HEK293 (cell line): ENCODE measurements at regions not wholly inside any gene's neighbourhood (a gene's known extent, or its start where the extent isn't known, plus 50 kb on each side); places are given as distances from the start of the nearest gene placed in this dataset.
A peak's percentile ranks its signal among the peaks of the same experiment; 100 is the strongest.

Source experiments
- CTCF ChIA-PET: fragments of 350-600 bp; formaldehyde crosslinking; extraction: SDS; loops from one replicate; lab custom pipeline; 2021; ENCODE audit warnings: antibody characterized with exemption; lab: Yijun Ruan, JAX
- POLR2A ChIA-PET: fragments of 300-600 bp; formaldehyde crosslinking; extraction: SDS; loops from one replicate; lab custom pipeline; 2020; ENCODE audit warnings: antibody characterized with exemption, inconsistent platforms; lab: Yijun Ruan, JAX
- H3K27ac ChIP-seq: fragments of 200-500 bp; sonication (Bioruptor generic); 2 replicates; pipeline ENCODE4 v1.5.1; 2014; ENCODE audit warnings: low read depth, low read length, control low read depth, inconsistent platforms; ENCODE audit errors: extremely low read depth
- H3K36me3 ChIP-seq, 2 experiments: fragments of 200-500 bp in 1 of 2; sonication (Bioruptor generic) in 1 of 2; 1 replicate in 1 of 2; 2 replicates in 1 of 2; pipeline ENCODE4 v1.5.1; 2014 to 2017; ENCODE audit warnings: inconsistent platforms in 2 of 2, low read length in 2 of 2; ENCODE audit not compliant: control insufficient read depth in 2 of 2, insufficient read depth in 1 of 2
- H3K4me1 ChIP-seq: fragments of 200-500 bp; sonication (Bioruptor generic); 2 replicates; pipeline ENCODE4 v1.5.1; 2014; ENCODE audit warnings: mild to moderate bottlenecking, low read length, inconsistent platforms; ENCODE audit not compliant: control insufficient read depth, insufficient read depth
- H3K4me3 ChIP-seq: 2 replicates; pipeline ENCODE4 v1.5.1; 2011; ENCODE audit warnings: low read depth, mild to moderate bottlenecking, control low read depth, low read length, moderate library complexity
- H3K9me3 ChIP-seq: fragments of 200-500 bp; sonication (Bioruptor generic); 2 replicates; pipeline ENCODE4 v1.5.1; 2014; ENCODE audit warnings: low read depth, low read length, inconsistent platforms; ENCODE audit not compliant: control insufficient read depth, insufficient read depth
- SCRT2 ChIP-seq: fragments of 450-650 bp; formaldehyde crosslinking; IDR thresholded peaks from 2 replicates; pipeline ENCODE4 v1.5.1; 2016; ENCODE audit warnings: missing biosample characterization, missing genetic modification characterization
- ZEB2 ChIP-seq: fragments of 450-650 bp; formaldehyde crosslinking; IDR thresholded peaks from 2 replicates; pipeline ENCODE4 v1.5.1; 2016; ENCODE audit warnings: missing biosample characterization, missing genetic modification characterization
- ZNF146 ChIP-seq: fragments of 450-650 bp; formaldehyde crosslinking; IDR thresholded peaks from 2 replicates; pipeline ENCODE4 v1.5.1; 2016; ENCODE audit warnings: missing biosample characterization, missing genetic modification characterization
- ZNF394 ChIP-seq: fragments of 450-650 bp; formaldehyde crosslinking; IDR thresholded peaks from 2 replicates; pipeline ENCODE4 v1.5.1; 2016; ENCODE audit warnings: missing biosample characterization, missing genetic modification characterization, mild to moderate bottlenecking, moderate library complexity, borderline replicate concordance
- ZNF629 ChIP-seq: fragments of 450-650 bp; formaldehyde crosslinking; IDR thresholded peaks from 2 replicates; pipeline ENCODE4 v1.5.1; 2017; ENCODE audit warnings: missing biosample characterization, missing genetic modification characterization
- TF ChIP-seq, protein P1 (sequence below): fragments of 450-650 bp; formaldehyde crosslinking; IDR thresholded peaks from 2 replicates; pipeline ENCODE4 v1.5.1; 2016; ENCODE audit warnings: missing biosample characterization, missing genetic modification characterization, borderline replicate concordance
- TF ChIP-seq, protein P2 (sequence below): IDR thresholded peaks from 2 replicates; pipeline ENCODE4 v1.6.1; 2011; ENCODE audit warnings: mild to moderate bottlenecking, low read depth, low read length, borderline replicate concordance
- TF ChIP-seq, protein P3 (sequence below): fragments of 450-650 bp; formaldehyde crosslinking; IDR thresholded peaks from 2 replicates; pipeline ENCODE4 v1.5.1; 2016; ENCODE audit warnings: missing biosample characterization, missing genetic modification characterization
- TF ChIP-seq, protein P4 (sequence below): fragments of 450-650 bp; formaldehyde crosslinking; IDR thresholded peaks from 2 replicates; pipeline ENCODE4 v1.5.1; 2016; ENCODE audit warnings: missing biosample characterization, missing genetic modification characterization

DNA sequence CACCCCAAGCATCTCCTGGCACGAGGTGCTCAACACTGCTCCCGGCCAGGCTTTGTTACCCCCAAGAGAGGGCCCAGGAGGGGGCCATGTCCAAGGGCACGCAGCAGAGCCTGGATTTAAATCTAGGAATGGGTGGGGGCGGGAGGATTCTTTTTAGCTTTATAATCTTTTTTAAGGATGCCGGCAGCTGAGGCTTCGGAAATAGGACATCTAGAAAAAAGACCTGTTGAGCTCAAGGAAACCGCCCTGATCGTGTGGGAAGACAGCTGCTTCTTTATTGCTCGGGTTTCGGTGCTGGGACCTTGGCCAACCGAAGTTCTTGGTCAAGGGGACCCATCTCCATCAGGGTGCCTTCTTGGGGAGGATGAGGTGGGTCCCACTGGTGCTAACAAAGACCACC, 317.9 kb downstream of the CTTN start:
- H3K9me3 ChIP-seq = no peaks in the 10 kb centered on the region
- H3K36me3 ChIP-seq = no peaks in the 10 kb centered on the region
- H3K4me1 ChIP-seq = no peaks in the 10 kb centered on the region
- TF ChIP-seq ZEB2 (tag by site-specific recombination) = no peak
- peak; percentile 31; the same call in 1 of the 2 replicates for TF ChIP-seq SCRT2 (tag by site-specific recombination)
- POLR2A ChIA-PET = no interaction called here
- H3K4me3 ChIP-seq = no peak overlapping the region
- CTCF ChIA-PET = no interaction called here
- no peak overlapping the region for H3K27ac ChIP-seq

DNA sequence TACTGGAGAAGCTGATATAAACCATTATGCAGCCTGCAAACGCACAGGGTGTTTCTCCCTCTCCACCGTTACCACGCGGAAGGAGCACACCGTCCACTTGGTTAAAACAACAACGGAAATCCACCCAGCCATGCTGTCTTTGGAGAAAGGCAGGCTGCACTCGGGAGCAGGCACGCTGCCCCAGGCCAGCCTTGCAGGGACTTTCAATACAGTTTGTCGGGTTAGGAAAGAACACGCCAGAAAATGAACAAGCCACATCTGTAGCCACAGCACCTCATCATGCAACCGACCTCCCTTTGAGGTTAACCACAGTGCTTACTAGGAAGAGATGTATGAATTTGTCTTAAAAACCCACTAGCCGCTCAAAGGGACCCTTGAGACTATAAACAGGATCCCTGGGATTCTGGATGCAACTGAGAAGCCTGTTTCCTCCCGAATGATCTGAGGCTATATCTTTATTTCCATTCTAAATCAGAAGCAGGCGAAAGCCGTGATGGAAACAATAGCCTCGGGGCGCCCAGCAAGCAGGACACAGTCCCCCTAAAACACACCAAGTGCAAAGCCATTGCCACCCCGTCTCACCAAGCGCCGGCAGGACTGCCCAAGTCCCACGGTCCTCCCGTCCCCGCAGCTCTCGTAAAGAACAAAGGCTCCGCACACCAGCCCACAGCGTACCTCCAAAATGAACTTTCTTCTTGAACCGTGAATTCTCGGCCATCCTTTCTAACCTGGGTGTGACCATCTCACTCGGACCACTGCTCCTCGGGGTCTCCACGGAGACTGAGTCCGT, 318.9 kb downstream of the CTTN start:
- Histone ChIP-seq H3K4me1 (no peaks in the 10 kb centered on the region), H3K27ac (no peak overlapping the region), H3K36me3 (no peaks in the 10 kb centered on the region), H3K4me3 (no peak overlapping the region), H3K9me3 (no peaks in the 10 kb centered on the region)
- POLR2A ChIA-PET = no interaction called here
- TF ChIP-seq, protein P1, sequence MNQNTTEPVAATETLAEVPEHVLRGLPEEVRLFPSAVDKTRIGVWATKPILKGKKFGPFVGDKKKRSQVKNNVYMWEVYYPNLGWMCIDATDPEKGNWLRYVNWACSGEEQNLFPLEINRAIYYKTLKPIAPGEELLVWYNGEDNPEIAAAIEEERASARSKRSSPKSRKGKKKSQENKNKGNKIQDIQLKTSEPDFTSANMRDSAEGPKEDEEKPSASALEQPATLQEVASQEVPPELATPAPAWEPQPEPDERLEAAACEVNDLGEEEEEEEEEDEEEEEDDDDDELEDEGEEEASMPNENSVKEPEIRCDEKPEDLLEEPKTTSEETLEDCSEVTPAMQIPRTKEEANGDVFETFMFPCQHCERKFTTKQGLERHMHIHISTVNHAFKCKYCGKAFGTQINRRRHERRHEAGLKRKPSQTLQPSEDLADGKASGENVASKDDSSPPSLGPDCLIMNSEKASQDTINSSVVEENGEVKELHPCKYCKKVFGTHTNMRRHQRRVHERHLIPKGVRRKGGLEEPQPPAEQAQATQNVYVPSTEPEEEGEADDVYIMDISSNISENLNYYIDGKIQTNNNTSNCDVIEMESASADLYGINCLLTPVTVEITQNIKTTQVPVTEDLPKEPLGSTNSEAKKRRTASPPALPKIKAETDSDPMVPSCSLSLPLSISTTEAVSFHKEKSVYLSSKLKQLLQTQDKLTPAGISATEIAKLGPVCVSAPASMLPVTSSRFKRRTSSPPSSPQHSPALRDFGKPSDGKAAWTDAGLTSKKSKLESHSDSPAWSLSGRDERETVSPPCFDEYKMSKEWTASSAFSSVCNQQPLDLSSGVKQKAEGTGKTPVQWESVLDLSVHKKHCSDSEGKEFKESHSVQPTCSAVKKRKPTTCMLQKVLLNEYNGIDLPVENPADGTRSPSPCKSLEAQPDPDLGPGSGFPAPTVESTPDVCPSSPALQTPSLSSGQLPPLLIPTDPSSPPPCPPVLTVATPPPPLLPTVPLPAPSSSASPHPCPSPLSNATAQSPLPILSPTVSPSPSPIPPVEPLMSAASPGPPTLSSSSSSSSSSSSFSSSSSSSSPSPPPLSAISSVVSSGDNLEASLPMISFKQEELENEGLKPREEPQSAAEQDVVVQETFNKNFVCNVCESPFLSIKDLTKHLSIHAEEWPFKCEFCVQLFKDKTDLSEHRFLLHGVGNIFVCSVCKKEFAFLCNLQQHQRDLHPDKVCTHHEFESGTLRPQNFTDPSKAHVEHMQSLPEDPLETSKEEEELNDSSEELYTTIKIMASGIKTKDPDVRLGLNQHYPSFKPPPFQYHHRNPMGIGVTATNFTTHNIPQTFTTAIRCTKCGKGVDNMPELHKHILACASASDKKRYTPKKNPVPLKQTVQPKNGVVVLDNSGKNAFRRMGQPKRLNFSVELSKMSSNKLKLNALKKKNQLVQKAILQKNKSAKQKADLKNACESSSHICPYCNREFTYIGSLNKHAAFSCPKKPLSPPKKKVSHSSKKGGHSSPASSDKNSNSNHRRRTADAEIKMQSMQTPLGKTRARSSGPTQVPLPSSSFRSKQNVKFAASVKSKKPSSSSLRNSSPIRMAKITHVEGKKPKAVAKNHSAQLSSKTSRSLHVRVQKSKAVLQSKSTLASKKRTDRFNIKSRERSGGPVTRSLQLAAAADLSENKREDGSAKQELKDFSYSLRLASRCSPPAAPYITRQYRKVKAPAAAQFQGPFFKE (tag by site-specific recombination) = no peak
- CTCF ChIA-PET = interaction anchor here (0.6 kb wide), 1 partner anchor 207 kb away, joined by 3 read pairs; no protein-coding TSS in a partner anchor

DNA sequence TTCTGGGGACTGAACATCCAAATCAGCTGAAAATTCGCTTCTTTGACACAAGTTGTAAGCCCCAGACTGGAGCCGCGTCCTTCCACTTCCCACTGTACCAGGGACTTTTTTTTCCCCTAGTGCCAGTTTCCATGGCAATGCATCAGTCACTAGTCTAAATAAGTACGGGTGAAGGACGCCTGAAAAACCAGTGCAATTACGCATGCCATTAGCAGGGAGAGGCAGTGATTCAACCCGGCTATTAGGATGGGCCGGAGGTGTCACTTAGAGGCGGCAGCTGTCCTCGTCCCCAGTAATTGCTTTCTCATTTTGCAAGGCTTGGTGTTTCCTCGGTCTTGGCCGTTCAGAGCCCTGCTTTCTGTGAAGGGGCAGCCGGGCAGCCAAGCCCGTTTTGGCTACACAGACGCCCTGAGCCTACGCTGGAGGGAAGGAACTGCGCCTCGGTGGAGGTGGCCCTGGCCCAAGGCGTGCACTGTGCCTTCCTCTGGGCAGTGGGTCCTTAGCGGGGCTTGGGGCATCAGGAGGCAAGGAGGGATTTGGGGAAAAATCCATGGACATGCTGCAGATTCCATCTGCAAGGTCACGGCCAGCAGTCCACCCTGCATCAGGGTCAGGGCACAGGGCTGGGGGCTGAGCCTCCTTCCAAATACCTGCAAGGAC, 319.7 kb downstream of the CTTN start:
- POLR2A ChIA-PET = no interaction called here
- no peak overlapping the region for H3K27ac ChIP-seq
- CTCF ChIA-PET = interaction anchor here (0.5 to 0.6 kb wide), 2 partner anchors 35 to 261 kb away, joined by 4 to 5 read pairs; no protein-coding TSS in a partner anchor

More for the DNA sequence above, 319.7 kb downstream of the CTTN start:
- H3K36me3 ChIP-seq = no peaks in the 10 kb centered on the region
- no peak overlapping the region for H3K4me3 ChIP-seq
- H3K9me3 ChIP-seq = no peaks in the 10 kb centered on the region
- TF ChIP-seq, protein P2, sequence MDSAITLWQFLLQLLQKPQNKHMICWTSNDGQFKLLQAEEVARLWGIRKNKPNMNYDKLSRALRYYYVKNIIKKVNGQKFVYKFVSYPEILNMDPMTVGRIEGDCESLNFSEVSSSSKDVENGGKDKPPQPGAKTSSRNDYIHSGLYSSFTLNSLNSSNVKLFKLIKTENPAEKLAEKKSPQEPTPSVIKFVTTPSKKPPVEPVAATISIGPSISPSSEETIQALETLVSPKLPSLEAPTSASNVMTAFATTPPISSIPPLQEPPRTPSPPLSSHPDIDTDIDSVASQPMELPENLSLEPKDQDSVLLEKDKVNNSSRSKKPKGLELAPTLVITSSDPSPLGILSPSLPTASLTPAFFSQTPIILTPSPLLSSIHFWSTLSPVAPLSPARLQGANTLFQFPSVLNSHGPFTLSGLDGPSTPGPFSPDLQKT = no peak
- TF ChIP-seq ZNF394 (tag by site-specific recombination) = no peak
- no peak for TF ChIP-seq ZNF629 (tag by site-specific recombination)
- TF ChIP-seq, protein P3, sequence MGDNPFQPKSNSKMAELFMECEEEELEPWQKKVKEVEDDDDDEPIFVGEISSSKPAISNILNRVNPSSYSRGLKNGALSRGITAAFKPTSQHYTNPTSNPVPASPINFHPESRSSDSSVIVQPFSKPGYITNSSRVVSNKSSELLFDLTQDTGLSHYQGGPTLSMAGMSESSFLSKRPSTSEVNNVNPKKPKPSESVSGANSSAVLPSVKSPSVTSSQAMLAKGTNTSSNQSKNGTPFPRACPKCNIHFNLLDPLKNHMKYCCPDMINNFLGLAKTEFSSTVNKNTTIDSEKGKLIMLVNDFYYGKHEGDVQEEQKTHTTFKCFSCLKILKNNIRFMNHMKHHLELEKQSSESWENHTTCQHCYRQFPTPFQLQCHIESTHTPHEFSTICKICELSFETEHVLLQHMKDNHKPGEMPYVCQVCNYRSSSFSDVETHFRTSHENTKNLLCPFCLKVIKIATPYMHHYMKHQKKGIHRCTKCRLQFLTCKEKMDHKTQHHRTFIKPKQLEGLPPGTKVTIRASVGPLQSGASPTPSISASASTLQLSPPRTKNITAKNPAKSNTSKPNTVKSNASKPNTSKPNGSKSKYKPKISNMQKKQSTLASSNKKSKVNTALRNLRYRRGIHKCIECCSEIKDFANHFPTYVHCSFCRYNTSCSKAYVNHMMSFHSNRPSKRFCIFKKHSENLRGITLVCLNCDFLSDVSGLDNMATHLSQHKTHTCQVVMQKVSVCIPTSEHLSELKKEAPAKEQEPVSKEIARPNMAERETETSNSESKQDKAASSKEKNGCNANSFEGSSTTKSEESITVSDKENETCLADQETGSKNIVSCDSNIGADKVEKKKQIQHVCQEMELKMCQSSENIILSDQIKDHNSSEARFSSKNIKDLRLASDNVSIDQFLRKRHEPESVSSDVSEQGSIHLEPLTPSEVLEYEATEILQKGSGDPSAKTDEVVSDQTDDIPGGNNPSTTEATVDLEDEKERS = no peak
- TF ChIP-seq ZNF146 (tag by site-specific recombination) = no peak
- TF ChIP-seq, protein P4, sequence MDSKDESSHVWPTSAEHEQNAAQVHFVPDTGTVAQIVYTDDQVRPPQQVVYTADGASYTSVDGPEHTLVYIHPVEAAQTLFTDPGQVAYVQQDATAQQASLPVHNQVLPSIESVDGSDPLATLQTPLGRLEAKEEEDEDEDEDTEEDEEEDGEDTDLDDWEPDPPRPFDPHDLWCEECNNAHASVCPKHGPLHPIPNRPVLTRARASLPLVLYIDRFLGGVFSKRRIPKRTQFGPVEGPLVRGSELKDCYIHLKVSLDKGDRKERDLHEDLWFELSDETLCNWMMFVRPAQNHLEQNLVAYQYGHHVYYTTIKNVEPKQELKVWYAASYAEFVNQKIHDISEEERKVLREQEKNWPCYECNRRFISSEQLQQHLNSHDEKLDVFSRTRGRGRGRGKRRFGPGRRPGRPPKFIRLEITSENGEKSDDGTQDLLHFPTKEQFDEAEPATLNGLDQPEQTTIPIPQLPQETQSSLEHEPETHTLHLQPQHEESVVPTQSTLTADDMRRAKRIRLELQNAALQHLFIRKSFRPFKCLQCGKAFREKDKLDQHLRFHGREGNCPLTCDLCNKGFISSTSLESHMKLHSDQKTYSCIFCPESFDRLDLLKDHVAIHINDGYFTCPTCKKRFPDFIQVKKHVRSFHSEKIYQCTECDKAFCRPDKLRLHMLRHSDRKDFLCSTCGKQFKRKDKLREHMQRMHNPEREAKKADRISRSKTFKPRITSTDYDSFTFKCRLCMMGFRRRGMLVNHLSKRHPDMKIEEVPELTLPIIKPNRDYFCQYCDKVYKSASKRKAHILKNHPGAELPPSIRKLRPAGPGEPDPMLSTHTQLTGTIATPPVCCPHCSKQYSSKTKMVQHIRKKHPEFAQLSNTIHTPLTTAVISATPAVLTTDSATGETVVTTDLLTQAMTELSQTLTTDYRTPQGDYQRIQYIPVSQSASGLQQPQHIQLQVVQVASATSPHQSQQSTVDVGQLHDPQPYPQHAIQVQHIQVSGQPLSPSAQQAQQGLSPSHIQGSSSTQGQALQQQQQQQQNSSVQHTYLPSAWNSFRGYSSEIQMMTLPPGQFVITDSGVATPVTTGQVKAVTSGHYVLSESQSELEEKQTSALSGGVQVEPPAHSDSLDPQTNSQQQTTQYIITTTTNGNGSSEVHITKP (tag by site-specific recombination) = no peak
- H3K4me1 ChIP-seq = no peaks in the 10 kb centered on the region
